Karpas-422 (cell line): ENCODE measurements at regions not wholly inside any gene's neighbourhood (a gene's known extent, or its start where the extent isn't known, plus 50 kb on each side); places are given as distances from the start of the nearest gene placed in this dataset.
"Not testable (repeated sequence)": the region's sequence is repeated elsewhere in the genome, so short reads cannot be mapped to it uniquely, and the experiment has no call there.

ENCODE experiments used
- DNase-seq: peaks from one replicate; pipeline ENCODE4 v3.0.0-alpha.2; 2015
- H2AFZ ChIP-seq: fragments of 200-600 bp; sonication (generic); 2 replicates; pipeline ENCODE4 v1.6.1; 2014; ENCODE audit warnings: antibody characterized with exemption, low read length, mixed read lengths
- H3K27ac ChIP-seq: fragments of 200-600 bp; sonication (generic); 2 replicates; pipeline ENCODE4 v1.5.1; 2014; ENCODE audit warnings: mild to moderate bottlenecking, low read length, moderate library complexity
- H3K27me3 ChIP-seq: fragments of 200-600 bp; sonication (generic); 2 replicates; pipeline ENCODE4 v1.6.1; 2014; ENCODE audit warnings: low read length, mixed read lengths
- H3K36me3 ChIP-seq: fragments of 200-600 bp; sonication (generic); 2 replicates; pipeline ENCODE4 v1.6.1; 2014; ENCODE audit warnings: low read length, mixed read lengths; ENCODE audit not compliant: insufficient read depth
- H3K4me1 ChIP-seq: fragments of 200-600 bp; sonication (generic); 2 replicates; pipeline ENCODE4 v1.6.1; 2014; ENCODE audit warnings: mild to moderate bottlenecking, low read length, mixed read lengths
- H3K4me2 ChIP-seq: fragments of 200-600 bp; sonication (generic); 2 replicates; pipeline ENCODE4 v1.6.1; 2014; ENCODE audit warnings: low read length, low read depth, mild to moderate bottlenecking; ENCODE audit not compliant: poor library complexity, severe bottlenecking
- H3K4me3 ChIP-seq: fragments of 200-600 bp; sonication (generic); 2 replicates; pipeline ENCODE4 v1.5.1; 2014; ENCODE audit warnings: mild to moderate bottlenecking, antibody characterized with exemption, low read length, mixed read lengths
- H3K79me2 ChIP-seq: fragments of 200-600 bp; sonication (generic); 2 replicates; pipeline ENCODE4 v1.6.1; 2014; ENCODE audit warnings: mild to moderate bottlenecking, low read length, mixed read lengths
- H3K9ac ChIP-seq: fragments of 200-600 bp; sonication (generic); 2 replicates; pipeline ENCODE4 v1.6.0; 2014; ENCODE audit warnings: low read length
- H3K9me2 ChIP-seq: fragments of 200-600 bp; sonication (generic), shearing (Covaris generic); replicated peaks from 2 replicates; pipeline ENCODE4 v1.6.0; 2014; ENCODE audit warnings: mild to moderate bottlenecking, low read length, moderate library complexity; ENCODE audit not compliant: insufficient read depth
- H3K9me3 ChIP-seq: fragments of 300-700, 200-600 bp; sonication (generic); 2 replicates; pipeline ENCODE4 v1.6.1; 2014; ENCODE audit warnings: low read length, mixed read lengths
- H4K20me1 ChIP-seq: fragments of 200-600 bp; sonication (generic); 2 replicates; pipeline ENCODE4 v1.6.1; 2014; ENCODE audit warnings: mild to moderate bottlenecking, antibody characterized with exemption, low read length, low read depth; ENCODE audit not compliant: insufficient read depth

- Histone ChIP-seq H3K27ac (no peak overlapping the region), H3K9me3 (no peaks in the 10 kb centered on the region), H3K79me2 (no peaks in the 10 kb centered on the region), H3K9me2 (no peaks in the 10 kb centered on the region), H4K20me1 (no peaks in the 10 kb centered on the region), H3K4me2 (no peak overlapping the region), H2AFZ (no peak overlapping the region), H3K9ac (no peak overlapping the region), H3K4me1 (no peaks in the 10 kb centered on the region), H3K27me3 (no peaks in the 10 kb centered on the region), H3K4me3 (no peak overlapping the region), H3K36me3 (no peaks in the 10 kb centered on the region)
- no peak for DNase-seq
Measured at GRCh38 chr7:112540839-112541577, 60.2 kb downstream of the LSMEM1 start.

DNA sequence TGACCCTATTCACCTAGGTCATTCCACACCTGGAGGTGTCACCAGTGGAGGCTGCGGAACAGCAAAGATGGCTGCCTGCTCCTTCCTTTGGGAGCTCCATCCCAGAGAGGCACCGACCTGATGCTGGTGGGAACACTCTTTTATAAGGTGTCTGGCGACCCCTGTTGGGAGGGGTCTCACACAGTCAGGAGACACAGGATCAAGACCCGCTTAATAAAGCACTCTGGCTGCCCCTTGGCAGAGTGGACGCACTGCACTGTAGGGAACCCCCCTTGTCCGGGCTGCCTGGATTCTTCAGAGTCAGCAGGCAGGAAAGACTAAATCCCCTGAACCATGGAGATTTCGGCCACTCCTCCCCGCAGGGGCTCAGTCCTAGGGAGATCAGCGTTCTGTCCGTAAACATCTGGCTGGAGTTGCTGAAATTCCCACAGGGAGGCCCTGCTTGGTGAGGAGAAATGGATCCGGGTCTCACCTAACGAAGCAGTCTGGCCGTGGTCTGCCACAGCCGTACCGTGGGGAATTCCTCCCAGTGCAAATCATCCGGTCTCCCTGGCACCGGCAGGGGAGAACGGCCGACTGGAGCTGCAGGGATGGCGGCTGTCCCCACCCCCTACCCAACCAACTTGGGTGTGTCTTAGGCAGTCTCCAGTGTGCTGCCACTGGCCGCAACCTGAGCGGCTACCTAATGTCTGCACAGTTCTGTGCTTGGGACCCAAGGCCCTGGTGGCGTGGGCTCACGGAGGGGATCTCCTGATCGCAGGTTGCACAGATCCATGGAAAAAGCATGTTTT is 66.1 kb downstream of the LSMEM1 start:
- Histone ChIP-seq H3K27me3 (no peaks in the 10 kb centered on the region), H4K20me1 (no peaks in the 10 kb centered on the region), H3K27ac (no peak overlapping the region), H3K4me2 (no peak overlapping the region), H2AFZ (no peak overlapping the region), H3K9ac (no peak overlapping the region), H3K79me2 (no peaks in the 10 kb centered on the region), H3K36me3 (no peaks in the 10 kb centered on the region), H3K9me3 (no peaks in the 10 kb centered on the region), H3K9me2 (no peaks in the 10 kb centered on the region), H3K4me1 (no peaks in the 10 kb centered on the region), H3K4me3 (no peak overlapping the region)
- no peak for DNase-seq

- no peak overlapping the region for H3K4me2 ChIP-seq
- H3K79me2 ChIP-seq: no peaks in the 10 kb centered on the region
- no peak overlapping the region for H3K27ac ChIP-seq
- H3K4me3 ChIP-seq: no peak overlapping the region
- no peaks in the 10 kb centered on the region for H3K9me2 ChIP-seq
- H3K27me3 ChIP-seq: no peaks in the 10 kb centered on the region
- no peaks in the 10 kb centered on the region for H3K36me3 ChIP-seq
- no peaks in the 10 kb centered on the region for H3K9me3 ChIP-seq
- H3K4me1 ChIP-seq: no peaks in the 10 kb centered on the region
- no peaks in the 10 kb centered on the region for H4K20me1 ChIP-seq
- H2AFZ ChIP-seq: no peak overlapping the region
- no peak for DNase-seq
- H3K9ac ChIP-seq: no peak overlapping the region
Measured at GRCh38 chr7:112547916-112548315, 67.1 kb downstream of the LSMEM1 start.

DNA sequence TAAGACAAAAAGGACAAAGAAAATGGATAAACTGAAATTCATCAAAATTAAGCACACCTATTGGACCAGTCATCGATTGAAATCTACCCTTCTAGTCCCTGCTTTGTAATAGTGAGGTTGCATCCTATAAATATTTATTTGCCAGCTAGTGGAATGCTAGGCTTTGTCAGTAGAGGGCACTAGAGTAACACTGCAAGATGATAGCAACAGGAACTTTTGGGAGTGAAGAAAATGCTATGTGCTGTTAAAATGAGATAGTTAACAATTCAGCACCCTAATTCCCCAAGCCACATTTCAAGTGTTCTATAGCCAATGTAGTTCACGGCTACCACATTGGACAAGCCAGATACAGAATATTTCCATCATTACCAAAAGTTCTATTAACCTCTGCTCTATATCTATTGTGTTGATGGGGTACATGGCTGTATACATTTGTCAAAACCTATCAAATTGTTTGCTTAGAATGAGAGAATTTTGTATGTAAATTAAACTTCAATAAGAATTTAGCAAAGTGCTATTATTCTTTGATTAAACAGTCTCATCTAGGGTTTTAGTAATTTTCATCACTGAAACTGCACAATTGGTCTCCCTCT is 69.8 kb downstream of the LSMEM1 start:
- Histone ChIP-seq H3K27me3 (no peaks in the 10 kb centered on the region), H2AFZ (no peak overlapping the region), H3K9me3 (no peaks in the 10 kb centered on the region), H3K4me2 (no peak overlapping the region), H3K4me3 (no peak overlapping the region), H3K4me1 (no peaks in the 10 kb centered on the region), H3K27ac (no peak overlapping the region), H3K9ac (no peak overlapping the region), H3K9me2 (no peaks in the 10 kb centered on the region), H3K79me2 (no peaks in the 10 kb centered on the region), H3K36me3 (no peaks in the 10 kb centered on the region), H4K20me1 (no peaks in the 10 kb centered on the region)
- DNase-seq: peak; percentile 85

GRCh38 chr7:112551521-112551920 is 70.7 kb downstream of the LSMEM1 start:
- H3K4me1 ChIP-seq, H3K4me3 ChIP-seq, H4K20me1 ChIP-seq, H3K9me3 ChIP-seq, H3K9me2 ChIP-seq, H3K4me2 ChIP-seq, H3K79me2 ChIP-seq, H3K27me3 ChIP-seq, H3K9ac ChIP-seq, H3K27ac ChIP-seq, H2AFZ ChIP-seq, H3K36me3 ChIP-seq, DNase-seq: not testable (repeated sequence)

DNA sequence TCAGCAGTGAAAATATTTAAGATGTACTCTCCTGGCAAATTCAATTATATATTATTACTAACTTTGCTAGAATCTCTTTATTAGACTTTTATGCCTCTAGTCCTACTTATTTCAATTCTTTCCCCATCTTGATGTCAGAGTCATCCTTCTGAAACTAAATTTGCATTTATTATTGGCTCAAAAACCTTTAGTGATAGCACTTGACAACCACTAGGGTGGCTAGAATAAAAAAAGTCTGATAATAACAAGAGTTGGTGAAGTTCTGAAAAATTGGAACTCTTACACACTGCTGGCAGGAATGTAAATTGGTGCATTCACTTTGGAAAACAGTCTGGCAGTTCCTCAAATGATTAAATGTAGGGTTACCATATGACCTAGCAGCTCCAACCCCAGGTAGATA is 73.8 kb downstream of the LSMEM1 start:
- Histone ChIP-seq H3K9me3 (no peaks in the 10 kb centered on the region), H3K4me3 (no peak overlapping the region), H3K9ac (no peak overlapping the region), H3K27me3 (no peaks in the 10 kb centered on the region), H3K27ac (no peak overlapping the region), H3K36me3 (no peaks in the 10 kb centered on the region), H3K4me2 (no peak overlapping the region), H2AFZ (no peak overlapping the region), H4K20me1 (no peaks in the 10 kb centered on the region), H3K4me1 (no peaks in the 10 kb centered on the region), H3K79me2 (no peaks in the 10 kb centered on the region), H3K9me2 (no peaks in the 10 kb centered on the region)
- DNase-seq: no peak

GRCh38 chr7:112556633-112557032 is 75.8 kb downstream of the LSMEM1 start:
- Histone ChIP-seq H4K20me1 (no peaks in the 10 kb centered on the region), H3K36me3 (no peaks in the 10 kb centered on the region), H3K9me2 (no peaks in the 10 kb centered on the region), H3K4me1 (no peaks in the 10 kb centered on the region), H3K4me3 (no peak overlapping the region), H3K4me2 (no peak overlapping the region), H3K27ac (no peak overlapping the region), H3K9me3 (no peaks in the 10 kb centered on the region), H3K9ac (no peak overlapping the region), H3K79me2 (no peaks in the 10 kb centered on the region), H3K27me3 (no peaks in the 10 kb centered on the region), H2AFZ (no peak overlapping the region)
- DNase-seq: peak; percentile 54

GRCh38 chr7:112566442-112567324 is 85.9 kb downstream of the LSMEM1 start:
- Histone ChIP-seq H3K4me1 (no peaks in the 10 kb centered on the region), H3K79me2 (no peaks in the 10 kb centered on the region), H3K4me2 (no peak overlapping the region), H2AFZ (no peak overlapping the region), H4K20me1 (no peaks in the 10 kb centered on the region), H3K27me3 (no peaks in the 10 kb centered on the region), H3K9me3 (no peaks in the 10 kb centered on the region), H3K36me3 (no peaks in the 10 kb centered on the region), H3K9ac (no peak overlapping the region), H3K27ac (no peak overlapping the region), H3K4me3 (no peak overlapping the region), H3K9me2 (no peaks in the 10 kb centered on the region)
- no peak for DNase-seq
